ENCODE measurements at regions not wholly inside any gene's neighbourhood (a gene's known extent, or its start where the extent isn't known, plus 50 kb on each side); places are given as distances from the start of the nearest gene placed in this dataset.

- no peaks in the 10 kb centered on the region for H3K4me1 ChIP-seq (ENCODE audit: control insufficient read depth in 1 of 2, insufficient read depth in 2 of 2, low read length in 2 of 2)
- no peaks in the 10 kb centered on the region for H3K36me3 ChIP-seq (ENCODE audit: control insufficient read depth in 1 of 2, insufficient read depth in 2 of 2, low read length in 2 of 2)
- H2AFZ ChIP-seq (ENCODE audit: low read depth, low read length, poor library complexity, severe bottlenecking), result no peak overlapping the region
- ChIA-PET POLR2A (no interaction called here), RAD21 (ENCODE audit: low non-redundant PET in 1 of 2, low total read pairs in 2 of 2, uncharacterized antibody in 2 of 2, unreplicated experiment in 2 of 2) (no interaction called here), CTCF (no interaction called here)
- TF ChIP-seq ZBTB33 (IDR thresholded peaks at IDR 0.05; ENCODE audit: extremely low read depth, insufficient replicate concordance, low read length) (no peak), EZH2 (IDR thresholded peaks at IDR 0.05) (no peak), POLR2AphosphoS5 (IDR thresholded peaks at IDR 0.05; ENCODE audit: low read depth, low read length) (no peak), REST (IDR thresholded peaks at IDR 0.05; ENCODE audit: low read depth) (no peak), SP1 (IDR thresholded peaks at IDR 0.05; ENCODE audit: low read depth) (no peak), FOSL1 (IDR thresholded peaks at IDR 0.05; ENCODE audit: low read depth) (no peak), TCF7L2 (IDR thresholded peaks at IDR 0.05; ENCODE audit: borderline replicate concordance, extremely low read depth, insufficient read depth, insufficient read length) (no peak), MAX (IDR thresholded peaks at IDR 0.05) (no peak), JUND (IDR thresholded peaks at IDR 0.05) (no peak), RAD21 (IDR thresholded peaks at IDR 0.05; ENCODE audit: low read depth) (no peak), CEBPB (IDR thresholded peaks at IDR 0.05; ENCODE audit: low read depth) (no peak), ELF1 (IDR thresholded peaks at IDR 0.05; ENCODE audit: borderline replicate concordance, low read depth) (no peak), POLR2A (IDR thresholded peaks at IDR 0.05; ENCODE audit: borderline replicate concordance, extremely low read depth, insufficient read depth, insufficient read length) (no peak), ZNF274 (IDR thresholded peaks at IDR 0.05; ENCODE audit: low read depth, low read length) (no peak), EGR1 (IDR thresholded peaks at IDR 0.05; ENCODE audit: low read depth) (no peak), CTCF (IDR thresholded peaks at IDR 0.05 in 2 of 3, conservative IDR thresholded peaks at IDR 0.05 in 1 of 3; ENCODE audit: borderline replicate concordance in 1 of 3, insufficient read depth in 1 of 3, low read depth in 2 of 3, low read length in 2 of 3) (no peak), CBX3 (IDR thresholded peaks at IDR 0.05; ENCODE audit: low read depth) (no peak), SIN3A (IDR thresholded peaks at IDR 0.05; ENCODE audit: low read depth) (no peak), ZFX (IDR thresholded peaks at IDR 0.05) (no peak)
- 0 out of 4 replicates have a peak, but pooled peaks cover 0 to 12% of the 10 kb centered on the region in 2 experiments for H3K9me3 ChIP-seq (ENCODE audit: control insufficient read depth in 1 of 2, insufficient read depth in 1 of 2, low read depth in 1 of 2, low read length in 2 of 2)
- DNase-seq (ENCODE audit: low read depth, low spot score), result no peak
- H3K79me2 ChIP-seq (ENCODE audit: insufficient read depth, low read length), result no peaks in the 10 kb centered on the region
- H4K20me1 ChIP-seq (ENCODE audit: insufficient read depth), result no peaks in the 10 kb centered on the region
- intact Hi-C loops (cut with micrococcal nuclease), result no loop called here
- H3K4me2 ChIP-seq (ENCODE audit: low read length), result no peak overlapping the region
- BruUV-seq (replicated peaks), result no TSS peak
- H3K9ac ChIP-seq (ENCODE audit: low read length), result no peak overlapping the region
- H3K9me2 ChIP-seq (ENCODE audit: insufficient read depth), result no peaks in the 10 kb centered on the region
- no peaks in the 10 kb centered on the region for H3K27me3 ChIP-seq (ENCODE audit: insufficient read depth, low read length)
- H3K27ac ChIP-seq (ENCODE audit: low read depth, low read length), result no peak overlapping the region
- ATAC-seq, result no peak
- no peak overlapping the region for H3K4me3 ChIP-seq (replicated peaks in 1 of 2; ENCODE audit: low read depth in 1 of 2, low read length in 2 of 2)
These were observed 68.2 kb upstream of the SHISAL1 start for GRCh38 chr22:44380756-44381486.

Measured in HCT116 (cell line).